Neural progenitor cell (in vitro differentiated cells): ENCODE measurements at regions not wholly inside any gene's neighbourhood (a gene's known extent, or its start where the extent isn't known, plus 50 kb on each side); places are given as distances from the start of the nearest gene placed in this dataset.

Experiments
- DNase-seq: peaks from one replicate; pipeline ENCODE4 v3.0.0-alpha.2; 2016; ENCODE audit warnings: low spot score
- H2AFZ ChIP-seq: fragments of 200-600 bp; sonication (generic); replicated peaks from 2 replicates; pipeline ENCODE4 v1.6.1; 2016; ENCODE audit warnings: antibody characterized with exemption
- H3F3A ChIP-seq: fragments of 200-600 bp; sonication (generic); 2 replicates; pipeline ENCODE4 v1.6.1; 2016; ENCODE audit warnings: antibody characterized with exemption, low read depth
- H3K27ac ChIP-seq: fragments of 200-600 bp; sonication (generic); 2 replicates; pipeline ENCODE4 v1.5.1; 2016; ENCODE audit warnings: mild to moderate bottlenecking
- H3K27me3 ChIP-seq: fragments of 200-600 bp; sonication (generic); 2 replicates; pipeline ENCODE4 v1.6.1; 2016; ENCODE audit warnings: mild to moderate bottlenecking, moderate library complexity
- H3K36me3 ChIP-seq: fragments of 200-600 bp; sonication (generic); 2 replicates; pipeline ENCODE4 v1.5.1; 2016
- H3K4me1 ChIP-seq: fragments of 200-600 bp; sonication (generic); 2 replicates; pipeline ENCODE4 v1.6.1; 2016; ENCODE audit warnings: mixed run types
- H3K4me2 ChIP-seq: fragments of 200-600 bp; sonication (generic); 2 replicates; pipeline ENCODE4 v1.6.1; 2016
- H3K4me3 ChIP-seq: fragments of 200-600 bp; sonication (generic); 2 replicates; pipeline ENCODE4 v1.5.1; 2016
- H3K79me2 ChIP-seq: fragments of 200-600 bp; sonication (generic); 2 replicates; pipeline ENCODE4 v1.6.1; 2016; ENCODE audit warnings: low read depth
- H3K9ac ChIP-seq: fragments of 200-600 bp; sonication (generic); 2 replicates; pipeline ENCODE4 v1.6.1; 2016
- H3K9me3 ChIP-seq: fragments of 200-600 bp; sonication (generic); 2 replicates; pipeline ENCODE4 v1.5.1; 2016; ENCODE audit warnings: low read depth
- H4K20me1 ChIP-seq: fragments of 200-600 bp; sonication (generic); 2 replicates; pipeline ENCODE4 v1.6.1; 2016; ENCODE audit warnings: low read depth
- H3K27ac Mint-ChIP-seq: 3 replicates; pipeline ENCODE4 v1.8.0; 2021; ENCODE audit warnings: mixed read lengths
- H3K27me3 Mint-ChIP-seq: 2 replicates; pipeline ENCODE4 v1.8.0; 2022; ENCODE audit warnings: low read depth, mild to moderate bottlenecking, inconsistent platforms, moderate library complexity, mixed read lengths; ENCODE audit not compliant: insufficient read depth
- H3K36me3 Mint-ChIP-seq: 3 replicates; pipeline ENCODE4 v1.8.0; 2021; ENCODE audit warnings: mixed read lengths
- H3K4me1 Mint-ChIP-seq: 3 replicates; pipeline ENCODE4 v1.8.0; 2021; ENCODE audit warnings: mixed read lengths
- H3K4me3 Mint-ChIP-seq: 3 replicates; pipeline ENCODE4 v1.8.0; 2021; ENCODE audit warnings: mild to moderate bottlenecking, moderate library complexity, mixed read lengths
- H3K9me3 Mint-ChIP-seq: 3 replicates; pipeline ENCODE4 v1.8.0; 2020; ENCODE audit warnings: mixed read lengths
- CTCF ChIP-seq: fragments of 200-600 bp; sonication (generic); IDR thresholded peaks from 2 replicates; pipeline ENCODE4 v1.5.1; 2017; ENCODE audit warnings: antibody characterized with exemption, mild to moderate bottlenecking
- EZH2 ChIP-seq: fragments of 200-600 bp; sonication (generic); IDR thresholded peaks from 2 replicates; pipeline ENCODE4 v1.6.1; 2017; ENCODE audit warnings: antibody characterized with exemption, mild to moderate bottlenecking, moderate library complexity
- EZH2phosphoT487 ChIP-seq: fragments of 200-600 bp; sonication (generic); IDR thresholded peaks from 2 replicates; pipeline ENCODE4 v1.6.1; 2017; ENCODE audit warnings: antibody characterized with exemption

GRCh38 chr4:11506194-11506593, 77.5 kb upstream of the HS3ST1 start:
- Histone ChIP-seq H3K27ac (no peak overlapping the region), H3K36me3 (no peaks in the 10 kb centered on the region), H3K4me3 (no peak overlapping the region), H3K4me1 (no peaks in the 10 kb centered on the region), H3K79me2 (no peaks in the 10 kb centered on the region), H2AFZ (no peak overlapping the region), H3K4me2 (no peak overlapping the region), H3K9ac (no peak overlapping the region), H3F3A (no peaks in the 10 kb centered on the region), H3K9me3 (no peaks in the 10 kb centered on the region), H3K27me3 (no peaks in the 10 kb centered on the region), H4K20me1 (no peaks in the 10 kb centered on the region)
- H3K9me3 Mint-ChIP-seq: peaks cover 2% of the 10 kb centered on the region
- peaks cover 10% of the 10 kb centered on the region for H3K4me1 Mint-ChIP-seq
- H3K36me3 Mint-ChIP-seq: no peaks in the 10 kb centered on the region
- H3K4me3 Mint-ChIP-seq: no peak overlapping the region
- peaks cover 4% of the 10 kb centered on the region for H3K27me3 Mint-ChIP-seq
- no peak for DNase-seq
- H3K27ac Mint-ChIP-seq: no peak overlapping the region
- no peak for TF ChIP-seq EZH2phosphoT487
- TF ChIP-seq EZH2: no peak
- no peak for TF ChIP-seq CTCF

- Mint-ChIP-seq H3K4me1 (peaks cover 10% of the 10 kb centered on the region), H3K4me3 (no peak overlapping the region), H3K36me3 (no peaks in the 10 kb centered on the region), H3K27me3 (peaks cover 4% of the 10 kb centered on the region), H3K9me3 (peaks cover 2% of the 10 kb centered on the region), H3K27ac (no peak overlapping the region)
- Histone ChIP-seq H3K4me1 (no peaks in the 10 kb centered on the region), H3K9me3 (no peaks in the 10 kb centered on the region), H4K20me1 (no peaks in the 10 kb centered on the region), H3K4me2 (no peak overlapping the region), H3K79me2 (no peaks in the 10 kb centered on the region), H3F3A (no peaks in the 10 kb centered on the region), H3K27me3 (no peaks in the 10 kb centered on the region), H3K4me3 (no peak overlapping the region), H3K36me3 (no peaks in the 10 kb centered on the region), H3K9ac (no peak overlapping the region), H3K27ac (no peak overlapping the region), H2AFZ (no peak overlapping the region)
- TF ChIP-seq EZH2: no peak
- no peak for TF ChIP-seq CTCF
- TF ChIP-seq EZH2phosphoT487: no peak
- no peak for DNase-seq
These were observed 76.7 kb upstream of the HS3ST1 start for GRCh38 chr4:11505221-11505971.

GRCh38 chr4:11503166-11503565, 74.5 kb upstream of the HS3ST1 start:
- DNase-seq: no peak
- H3K27ac ChIP-seq: no peak overlapping the region
- H3K4me3 ChIP-seq: no peak overlapping the region
- no peak overlapping the region for H3K4me3 Mint-ChIP-seq
- H3F3A ChIP-seq: no peaks in the 10 kb centered on the region
- no peak overlapping the region for H2AFZ ChIP-seq
- no peaks in the 10 kb centered on the region for H3K9me3 ChIP-seq
- no peak overlapping the region for H3K4me2 ChIP-seq
- H3K4me1 Mint-ChIP-seq: peaks cover 10% of the 10 kb centered on the region
- peak overlapping the region; percentile 29 for H3K27ac Mint-ChIP-seq
- no peaks in the 10 kb centered on the region for H3K79me2 ChIP-seq
- H4K20me1 ChIP-seq: no peaks in the 10 kb centered on the region
- TF ChIP-seq EZH2phosphoT487: no peak
- TF ChIP-seq EZH2: no peak
- TF ChIP-seq CTCF: no peak
- no peaks in the 10 kb centered on the region for H3K4me1 ChIP-seq
- peaks cover 4% of the 10 kb centered on the region for H3K27me3 Mint-ChIP-seq
- peaks cover 7% of the 10 kb centered on the region for H3K9me3 Mint-ChIP-seq
- H3K36me3 Mint-ChIP-seq: no peaks in the 10 kb centered on the region
- no peaks in the 10 kb centered on the region for H3K27me3 ChIP-seq
- no peaks in the 10 kb centered on the region for H3K36me3 ChIP-seq
- H3K9ac ChIP-seq: no peak overlapping the region
